Hematopoietic multipotent progenitor cell treated with erythropoietin and hydrocortisone succinate and interleukin-3 and kit ligand, for 15 days (in vitro differentiated cells): ENCODE measurements at regions not wholly inside any gene's neighbourhood (a gene's known extent, or its start where the extent isn't known, plus 50 kb on each side); places are given as distances from the start of the nearest gene placed in this dataset.
"Not testable (repeated sequence)": the region's sequence is repeated elsewhere in the genome, so short reads cannot be mapped to it uniquely, and the experiment has no call there.

ENCODE experiments used
- DNase-seq: peaks from one replicate; pipeline ENCODE4 v3.0.0-alpha.2; 2015; ENCODE audit warnings: low spot score

- DNase-seq, result no peak
Observed at GRCh38 chr4:117801756-117802155, 232.5 kb upstream of the NDST3 start.

DNA sequence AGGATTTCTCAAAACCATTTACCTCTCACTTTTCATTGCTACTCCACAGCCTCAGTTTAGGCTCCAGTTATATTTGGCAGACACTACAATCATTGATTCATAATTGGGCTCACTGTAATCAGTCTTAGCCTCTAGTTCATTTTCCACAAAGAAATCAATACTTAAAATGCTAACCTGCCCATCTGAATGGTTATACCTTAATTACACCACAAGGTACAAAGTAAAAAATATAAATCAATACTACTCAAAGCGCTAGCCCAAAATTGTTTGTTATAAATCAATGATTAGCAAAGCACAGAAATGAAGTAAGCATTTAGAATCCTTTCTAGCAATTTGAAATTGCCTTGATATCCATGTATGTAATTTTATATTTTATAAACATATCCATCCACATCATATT, 222.6 kb upstream of the NDST3 start:
- DNase-seq, result no peak

GRCh38 chr4:117814277-117815246, 219.7 kb upstream of the NDST3 start:
- no peak for DNase-seq

- no peak for DNase-seq
Observed at GRCh38 chr4:117817301-117817700, 217.0 kb upstream of the NDST3 start.

GRCh38 chr4:117821834-117822233, 212.5 kb upstream of the NDST3 start:
- no peak for DNase-seq

DNA sequence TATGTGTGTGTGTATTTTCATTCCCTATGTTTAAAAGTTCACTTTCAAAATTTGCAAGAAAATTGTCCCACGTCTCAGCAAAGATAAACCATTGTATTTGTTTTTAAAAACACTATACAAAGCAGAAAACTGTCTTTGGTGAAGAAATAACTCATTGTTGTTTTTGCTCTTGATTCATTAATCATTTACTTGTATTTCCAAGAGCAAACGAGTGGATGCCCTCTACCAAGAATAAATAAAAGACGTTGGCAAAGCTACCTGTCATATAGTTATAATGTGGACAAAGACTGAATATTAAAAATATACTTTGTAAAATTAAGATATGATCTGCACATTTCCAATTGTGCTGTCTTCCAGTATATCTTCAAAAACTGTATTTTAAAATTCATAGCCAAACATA, 210.9 kb upstream of the NDST3 start:
- DNase-seq, result no peak

GRCh38 chr4:117825600-117825999, 208.7 kb upstream of the NDST3 start:
- no peak for DNase-seq

DNA sequence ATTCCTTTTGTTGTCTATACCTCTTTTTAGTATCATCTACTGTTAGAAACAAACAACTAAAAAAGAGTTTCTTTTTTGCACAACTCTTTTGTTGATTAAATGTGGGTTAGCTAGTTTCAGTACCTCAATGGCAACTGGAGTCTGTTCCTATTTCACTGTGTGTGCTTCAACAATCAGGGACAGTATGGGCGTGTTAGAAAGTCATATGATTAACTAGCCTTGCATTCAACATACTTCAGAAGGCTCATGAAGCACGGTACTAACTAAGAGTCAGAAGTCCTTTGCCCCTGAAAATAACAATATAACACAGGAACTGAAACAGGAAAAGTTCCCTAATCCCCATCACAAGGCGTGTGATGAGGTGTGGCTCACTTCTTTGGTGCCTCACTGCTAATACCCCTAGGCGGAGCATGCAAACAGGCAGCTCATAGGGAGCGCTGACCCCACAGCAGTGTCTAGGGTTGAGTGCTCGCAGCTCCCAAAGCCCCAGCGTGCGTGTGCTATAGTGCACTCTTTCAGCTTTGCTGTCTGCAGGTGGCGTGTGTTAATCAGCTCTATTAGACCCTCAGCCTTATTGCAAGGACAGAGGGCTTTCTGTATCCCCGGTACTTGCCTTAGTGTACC, 203.1 kb upstream of the NDST3 start:
- no peak for DNase-seq

DNA sequence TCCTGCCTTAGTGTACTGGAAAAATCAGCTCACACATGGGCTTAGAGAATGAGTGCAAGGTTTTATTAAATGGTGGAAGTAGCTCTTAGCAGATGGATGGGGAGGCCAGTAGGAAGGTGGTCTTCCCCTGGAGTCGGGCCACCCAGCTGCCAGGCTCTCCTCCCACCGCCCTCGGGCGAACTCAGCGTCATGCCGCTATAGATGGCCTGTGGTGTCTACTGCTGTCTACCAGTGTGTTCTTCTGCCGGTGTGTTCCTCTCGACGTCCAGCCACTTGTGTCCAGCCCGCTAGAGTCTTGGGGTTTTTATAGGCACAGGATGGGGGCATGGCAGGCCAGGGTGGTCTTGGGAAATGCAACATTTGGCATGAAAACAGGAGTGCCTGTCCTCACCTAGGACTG, 198.7 kb upstream of the NDST3 start:
- DNase-seq, result no peak

- DNase-seq, result no peak
Observed at GRCh38 chr4:117844594-117844993, 189.7 kb upstream of the NDST3 start.

- no peak for DNase-seq
Observed at GRCh38 chr4:117845270-117845669, 189.0 kb upstream of the NDST3 start.

- no peak for DNase-seq
Observed at GRCh38 chr4:117847849-117848248, 186.4 kb upstream of the NDST3 start.

DNA sequence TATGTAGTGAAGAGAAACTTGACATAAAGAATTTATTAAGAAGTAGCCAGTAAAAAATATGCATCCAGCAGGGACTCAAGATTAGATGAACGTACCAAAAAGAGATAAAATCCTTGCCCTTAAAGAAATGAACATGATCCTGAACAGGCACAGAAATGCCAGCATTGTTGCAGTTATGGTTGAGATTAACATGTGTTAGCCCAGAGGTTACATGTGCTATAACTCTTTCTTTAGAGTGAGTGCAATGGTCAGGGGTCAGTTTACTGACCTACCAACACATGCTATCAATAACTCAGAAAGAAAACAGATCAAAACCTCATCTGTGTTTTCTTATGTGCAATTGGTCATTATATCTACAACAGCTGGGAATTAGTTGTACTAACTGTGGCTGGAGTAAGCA, 166.1 kb upstream of the NDST3 start:
- DNase-seq, result no peak

GRCh38 chr4:117873779-117874178, 160.5 kb upstream of the NDST3 start:
- DNase-seq, result no peak

DNA sequence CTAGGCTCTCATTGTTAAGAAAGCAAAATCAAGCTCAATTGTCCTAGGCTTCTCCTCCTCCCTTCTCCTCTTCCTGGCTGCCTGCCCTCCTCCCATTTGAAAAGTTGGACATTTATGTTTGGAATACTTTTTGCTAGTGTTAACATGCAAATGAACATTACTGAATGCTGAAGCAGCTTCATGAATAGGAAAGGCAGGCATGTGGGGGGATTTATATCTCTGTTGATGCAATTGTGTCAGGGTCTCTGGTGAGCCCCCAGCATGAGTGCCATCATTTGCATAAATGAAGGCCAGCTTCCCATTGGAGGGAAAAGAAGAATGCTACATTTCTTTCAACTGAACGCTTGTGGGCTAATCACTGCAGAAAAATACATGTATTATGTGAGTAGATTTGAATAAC, 160.1 kb upstream of the NDST3 start:
- DNase-seq, result no peak

DNA sequence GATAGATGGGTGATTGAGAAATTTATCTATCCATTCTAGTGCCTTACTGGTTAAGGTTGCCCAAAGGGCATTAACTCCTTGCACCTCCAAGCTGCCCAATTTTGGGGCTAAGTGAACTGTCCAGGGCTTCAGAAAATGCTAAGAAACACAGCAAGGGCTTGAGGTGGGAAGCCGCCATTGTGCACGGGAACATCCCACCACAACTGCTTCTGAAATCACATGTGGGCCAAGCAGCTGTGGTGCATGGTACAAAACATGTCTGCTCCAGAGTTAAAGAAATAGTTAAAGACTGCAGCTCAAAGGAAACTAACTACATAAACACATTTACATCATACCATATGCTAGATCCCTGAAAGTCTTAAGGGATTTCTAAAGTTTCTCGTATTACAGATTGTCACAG, 144.3 kb upstream of the NDST3 start:
- no peak for DNase-seq

DNA sequence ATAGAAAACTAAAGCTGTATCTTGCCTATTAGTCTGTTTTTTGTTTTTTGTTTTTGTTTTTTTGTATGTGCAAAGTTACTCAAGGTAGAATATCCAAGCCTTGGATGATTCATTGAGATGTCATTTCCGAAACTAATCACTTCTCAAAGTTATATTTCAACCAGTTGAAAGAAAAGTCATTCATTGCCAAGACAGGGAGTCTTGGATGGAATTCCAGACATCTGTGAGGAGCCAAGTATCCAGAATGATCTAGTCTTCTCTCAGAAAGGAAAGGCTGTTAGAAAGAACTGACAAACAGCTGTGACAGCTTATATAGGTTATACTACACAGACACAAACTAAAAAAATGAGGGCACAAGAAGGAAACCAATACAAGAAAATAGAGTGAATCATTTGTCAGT, 141.1 kb upstream of the NDST3 start:
- DNase-seq, result no peak

DNA sequence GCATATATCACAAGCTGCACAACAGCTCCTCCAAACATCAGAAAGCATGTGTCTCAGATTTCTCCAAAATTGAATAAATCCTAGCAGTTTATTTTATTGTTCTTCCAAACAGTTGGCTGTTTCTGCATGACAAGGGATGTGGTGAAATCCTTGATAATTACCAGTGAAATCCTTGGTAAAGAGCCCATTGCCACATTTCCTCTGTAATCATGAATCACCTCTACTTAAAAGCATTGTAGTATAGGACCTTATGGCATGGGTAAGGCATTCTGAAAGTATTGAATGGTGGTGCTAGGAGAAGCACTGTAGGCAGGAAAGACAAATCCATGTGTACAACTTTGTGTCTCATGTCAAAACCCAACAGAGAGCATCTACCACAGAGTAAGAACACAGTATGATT, 135.8 kb upstream of the NDST3 start:
- no peak for DNase-seq

GRCh38 chr4:117900832-117901231, 133.5 kb upstream of the NDST3 start:
- no peak for DNase-seq

- DNase-seq, result no peak
Observed at GRCh38 chr4:117907646-117908045, 126.6 kb upstream of the NDST3 start.

- no peak for DNase-seq
Observed at GRCh38 chr4:117908306-117909207, 125.7 kb upstream of the NDST3 start.

GRCh38 chr4:117916728-117917127, 117.6 kb upstream of the NDST3 start:
- DNase-seq, result no peak

DNA sequence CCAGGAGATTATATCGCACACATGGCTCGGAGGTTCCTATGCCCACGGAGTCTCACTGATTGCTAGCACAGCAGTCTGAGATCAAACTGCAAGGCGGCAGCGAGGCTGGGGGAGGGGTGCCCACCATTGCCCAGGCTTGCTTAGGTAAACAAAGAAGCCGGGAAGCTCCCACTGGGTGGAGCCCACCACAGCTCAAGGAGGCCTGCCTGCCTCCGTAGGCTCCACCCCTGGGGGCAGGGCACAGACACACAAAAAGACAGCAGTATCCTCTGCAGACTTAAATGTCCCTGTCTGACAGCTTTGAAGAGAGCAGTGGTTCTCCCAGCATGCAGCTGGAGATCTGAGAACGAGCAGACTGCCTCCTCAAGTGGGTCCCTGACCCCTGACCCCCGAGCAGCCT, 112.0 kb upstream of the NDST3 start:
- not testable (repeated sequence) for DNase-seq
